GM12875 (cell line): ENCODE measurements at regions not wholly inside any gene's neighbourhood (a gene's known extent, or its start where the extent isn't known, plus 50 kb on each side); places are given as distances from the start of the nearest gene placed in this dataset.
"Not testable (repeated sequence)": the region's sequence is repeated elsewhere in the genome, so short reads cannot be mapped to it uniquely, and the experiment has no call there.

Source experiments
- H3K4me3 ChIP-seq: one replicate; pipeline ENCODE4 v1.5.1; 2011; ENCODE audit warnings: low read depth, low read length, control low read depth
- TF ChIP-seq, protein P1 (sequence below): IDR thresholded peaks from 2 replicates; pipeline ENCODE4 v1.5.1; 2011; ENCODE audit warnings: low read depth, mild to moderate bottlenecking, control low read depth, inconsistent platforms, low read length, moderate library complexity, borderline replicate concordance; ENCODE audit not compliant: insufficient read depth

DNA sequence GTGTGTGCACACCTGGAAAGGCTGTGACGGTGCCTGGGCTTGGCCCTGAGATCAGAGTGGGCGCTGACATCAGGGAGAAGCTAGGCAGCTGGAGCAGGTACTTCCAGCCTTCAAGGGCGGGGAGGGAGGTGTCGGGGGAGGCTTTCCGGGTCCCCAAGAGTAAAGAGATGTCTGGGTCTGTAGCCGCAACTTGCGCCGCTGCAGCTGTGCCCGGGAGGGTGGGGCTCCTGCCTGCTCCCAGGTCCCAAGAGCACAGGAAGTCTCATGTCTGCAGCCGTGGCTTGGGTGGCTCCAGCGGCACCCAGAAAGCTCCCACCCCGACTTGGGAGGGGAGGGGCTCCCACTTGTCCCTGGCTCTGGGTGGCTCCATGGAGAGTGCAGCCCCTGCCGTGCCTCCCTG, 103.2 kb upstream of the BNIP2 start:
- TF ChIP-seq, protein P1, sequence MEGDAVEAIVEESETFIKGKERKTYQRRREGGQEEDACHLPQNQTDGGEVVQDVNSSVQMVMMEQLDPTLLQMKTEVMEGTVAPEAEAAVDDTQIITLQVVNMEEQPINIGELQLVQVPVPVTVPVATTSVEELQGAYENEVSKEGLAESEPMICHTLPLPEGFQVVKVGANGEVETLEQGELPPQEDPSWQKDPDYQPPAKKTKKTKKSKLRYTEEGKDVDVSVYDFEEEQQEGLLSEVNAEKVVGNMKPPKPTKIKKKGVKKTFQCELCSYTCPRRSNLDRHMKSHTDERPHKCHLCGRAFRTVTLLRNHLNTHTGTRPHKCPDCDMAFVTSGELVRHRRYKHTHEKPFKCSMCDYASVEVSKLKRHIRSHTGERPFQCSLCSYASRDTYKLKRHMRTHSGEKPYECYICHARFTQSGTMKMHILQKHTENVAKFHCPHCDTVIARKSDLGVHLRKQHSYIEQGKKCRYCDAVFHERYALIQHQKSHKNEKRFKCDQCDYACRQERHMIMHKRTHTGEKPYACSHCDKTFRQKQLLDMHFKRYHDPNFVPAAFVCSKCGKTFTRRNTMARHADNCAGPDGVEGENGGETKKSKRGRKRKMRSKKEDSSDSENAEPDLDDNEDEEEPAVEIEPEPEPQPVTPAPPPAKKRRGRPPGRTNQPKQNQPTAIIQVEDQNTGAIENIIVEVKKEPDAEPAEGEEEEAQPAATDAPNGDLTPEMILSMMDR, result no peak
- H3K4me3 ChIP-seq, result no peak overlapping the region

DNA sequence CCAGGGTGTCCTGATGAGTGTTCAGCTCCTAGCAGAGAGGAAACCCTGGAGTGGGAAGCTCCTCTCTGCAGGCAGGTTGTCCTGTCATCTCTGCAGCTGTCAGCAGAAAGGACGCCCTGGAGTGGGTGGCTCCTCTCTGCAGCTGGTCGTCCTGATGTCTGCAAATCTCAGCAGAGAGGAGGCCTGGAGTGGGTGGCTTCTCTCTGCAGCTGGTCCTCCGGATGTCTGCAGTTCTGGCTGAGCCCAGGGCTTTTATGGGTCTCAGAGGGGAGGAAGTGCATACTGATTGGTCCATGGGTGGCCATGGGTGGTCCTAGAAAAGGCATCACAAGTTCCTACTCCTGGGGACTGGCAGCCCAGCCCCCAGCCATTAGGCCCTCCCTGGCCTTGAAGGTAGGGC, 102.6 kb upstream of the BNIP2 start:
- H3K4me3 ChIP-seq, result no peak overlapping the region
- TF ChIP-seq, protein P1, result no peak

DNA sequence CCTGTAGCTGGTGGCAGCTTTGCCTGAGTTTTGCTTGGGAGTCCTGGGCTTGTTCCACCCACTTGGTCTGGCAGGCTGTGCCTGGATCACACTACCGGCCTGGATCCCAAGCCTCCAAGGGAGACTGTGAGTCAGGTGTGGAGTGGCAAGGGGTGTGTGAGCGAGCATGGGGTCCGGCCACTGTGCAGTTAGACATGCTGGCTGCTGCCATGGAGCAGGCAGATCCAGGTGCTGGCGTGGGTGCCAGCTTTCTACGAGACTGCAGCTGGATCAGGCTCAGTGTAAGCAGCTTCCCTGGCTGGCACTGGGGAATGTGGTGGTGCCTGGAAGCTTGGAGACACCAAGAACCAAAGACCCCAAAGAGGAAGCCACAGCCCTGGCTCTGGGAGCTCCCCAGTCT, 102.0 kb upstream of the BNIP2 start:
- TF ChIP-seq, protein P1, result no peak
- H3K4me3 ChIP-seq, result no peak overlapping the region

DNA sequence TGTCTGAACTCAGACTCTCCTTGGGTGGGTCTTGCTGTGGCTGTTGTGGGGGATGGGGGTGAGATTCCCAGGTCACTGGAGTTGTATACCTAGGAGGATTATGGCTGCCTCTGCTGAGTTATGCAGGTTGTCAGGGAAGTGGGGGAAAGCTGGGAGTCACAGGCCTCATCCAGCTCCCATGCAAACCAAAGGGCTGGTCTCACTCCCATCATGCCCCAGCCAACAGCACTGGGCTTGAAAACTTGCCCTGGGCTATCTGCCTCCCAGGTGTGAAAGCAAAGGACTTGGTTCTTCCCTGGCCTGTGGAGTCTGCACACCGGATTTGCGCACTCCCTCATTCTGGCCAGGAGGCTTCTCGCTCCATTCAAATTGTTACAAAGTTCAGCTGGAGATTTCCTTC, 97.3 kb upstream of the BNIP2 start:
- not testable (repeated sequence) for H3K4me3 ChIP-seq

DNA sequence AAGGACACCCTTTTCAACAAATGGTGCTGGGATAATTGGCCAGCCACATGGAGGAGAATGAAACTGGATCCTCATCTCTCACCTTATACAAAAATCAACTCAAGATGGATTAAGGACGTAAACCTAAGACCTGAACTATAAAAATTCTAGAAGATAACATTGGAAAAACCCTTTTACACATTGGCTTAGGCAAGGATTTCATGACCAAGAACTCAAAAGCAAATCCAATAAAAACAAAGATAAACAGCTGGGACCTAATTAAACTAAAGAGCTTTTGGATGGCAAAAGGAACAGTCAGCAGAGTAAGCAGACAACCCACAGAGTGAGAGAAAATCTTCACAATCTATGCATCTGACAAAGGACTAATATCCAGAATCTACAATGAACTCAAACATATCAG, 96.9 kb upstream of the BNIP2 start:
- H3K4me3 ChIP-seq, result not testable (repeated sequence)

DNA sequence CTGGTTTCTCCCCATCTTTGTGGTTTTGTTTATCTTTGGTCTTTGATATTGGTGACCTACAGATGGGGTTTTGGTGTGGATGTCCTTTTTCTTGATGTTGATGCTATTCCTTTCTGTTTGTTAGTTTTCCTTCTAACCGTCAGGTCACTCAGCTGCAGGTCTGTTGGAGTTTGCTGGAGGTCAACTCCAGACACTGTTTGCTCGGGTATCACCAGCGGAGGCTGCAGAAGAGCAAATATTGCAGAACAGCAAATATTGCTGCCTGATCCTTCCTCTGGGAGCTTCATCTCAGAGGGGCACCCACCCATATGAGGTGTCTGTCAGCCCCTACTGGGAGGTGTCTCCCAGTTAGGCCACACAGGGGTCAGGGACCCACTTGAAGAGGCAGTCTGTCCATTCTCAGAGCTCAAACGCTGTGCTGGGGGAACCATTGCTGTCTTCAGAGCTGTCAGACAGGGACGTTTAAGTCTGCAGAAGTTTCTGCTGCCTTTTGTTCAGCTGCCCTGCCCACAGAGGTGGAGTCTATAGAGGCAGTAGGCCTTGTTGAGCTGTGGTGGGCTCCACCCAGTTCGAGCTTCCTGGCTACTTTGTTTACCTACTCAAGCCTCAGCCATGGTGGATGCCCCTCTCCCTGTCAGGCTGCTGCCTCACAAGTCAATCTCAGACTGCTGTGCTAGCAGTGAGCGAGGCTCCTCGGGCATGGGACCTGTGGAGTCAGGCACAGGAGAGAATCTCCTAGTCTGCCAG, 94.8 kb upstream of the BNIP2 start:
- not testable (repeated sequence) for H3K4me3 ChIP-seq

DNA sequence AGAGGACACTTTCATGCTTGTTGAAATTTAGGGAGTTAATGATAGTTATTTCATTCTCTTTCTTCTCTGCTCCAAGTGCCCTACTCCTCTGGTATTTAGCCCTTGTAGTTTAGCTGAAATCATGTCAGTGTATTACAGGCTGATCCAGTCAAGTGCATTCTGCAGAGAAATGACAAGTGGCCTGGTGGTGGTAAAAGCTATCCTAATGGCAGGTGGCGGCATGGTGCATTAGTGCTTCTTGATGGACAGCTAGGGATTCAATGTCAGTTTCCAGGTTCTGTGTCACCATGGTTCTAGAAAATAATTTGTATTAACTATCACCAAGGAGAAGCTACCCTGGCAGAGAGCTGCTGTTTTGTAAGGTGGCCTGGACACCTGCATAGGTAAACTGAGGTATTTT, 90.0 kb upstream of the BNIP2 start:
- H3K4me3 ChIP-seq, result no peak overlapping the region
- TF ChIP-seq, protein P1, result no peak

DNA sequence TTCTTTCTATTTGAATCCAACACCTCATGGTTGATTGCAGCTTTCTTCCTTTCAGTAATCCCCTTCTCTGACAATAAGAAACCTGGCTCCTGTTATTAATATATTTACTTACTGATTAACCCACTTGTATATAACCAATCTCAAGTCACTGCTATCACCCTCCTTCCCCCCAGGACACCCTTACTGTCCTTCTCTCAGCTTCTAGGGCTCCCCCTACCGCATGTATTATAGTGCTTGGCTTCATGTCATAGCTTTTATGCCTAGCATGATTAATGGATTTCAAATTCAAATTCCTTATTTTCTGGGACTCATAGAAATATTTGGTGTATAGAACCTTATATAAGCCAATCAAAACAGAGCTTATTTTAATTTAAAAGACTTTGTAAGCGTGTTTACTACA, 75.7 kb upstream of the BNIP2 start:
- TF ChIP-seq, protein P1, result no peak

DNA sequence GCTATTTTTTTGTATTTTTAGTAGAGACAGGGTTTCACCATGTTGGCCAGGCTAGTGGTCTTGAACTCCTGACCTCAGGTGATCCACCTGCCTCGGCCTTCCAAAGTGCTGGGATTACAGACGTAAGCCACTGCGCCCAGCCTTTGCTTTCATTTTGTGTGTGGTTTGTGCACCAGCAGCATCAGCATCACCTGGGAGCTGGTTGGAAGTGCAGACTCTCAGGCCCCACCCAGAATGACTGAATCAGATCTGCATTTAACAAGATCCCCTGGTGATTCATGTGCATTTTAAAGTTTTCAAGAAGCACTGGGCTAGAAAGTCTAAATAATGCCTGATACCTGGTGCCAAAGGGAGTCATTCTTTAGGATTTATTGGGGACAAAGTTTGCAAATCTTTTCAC, 73.4 kb upstream of the BNIP2 start:
- TF ChIP-seq, protein P1, result no peak
- H3K4me3 ChIP-seq, result no peak overlapping the region

More for the DNA sequence above, 75.7 kb upstream of the BNIP2 start:
- no peak overlapping the region for H3K4me3 ChIP-seq

DNA sequence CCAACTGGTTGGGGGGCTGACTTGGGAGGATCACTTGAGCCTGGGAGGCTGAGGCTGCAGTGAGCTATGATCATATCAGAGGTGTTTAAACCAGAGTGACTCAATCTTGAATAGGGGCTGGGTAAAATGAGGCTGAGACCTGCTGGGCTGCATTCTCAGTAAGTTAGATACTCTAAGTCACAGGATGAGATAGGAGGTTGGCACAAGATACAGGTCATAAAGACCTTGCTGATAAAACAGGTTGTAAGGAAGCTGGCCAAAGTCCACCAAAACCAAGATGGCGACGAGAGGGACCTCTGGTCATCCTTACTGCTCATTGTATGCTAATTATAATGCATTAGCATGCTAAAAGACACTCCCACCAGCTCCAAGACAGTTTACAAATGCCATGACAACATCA, 71.1 kb upstream of the BNIP2 start:
- H3K4me3 ChIP-seq, result not testable (repeated sequence)
